ENCODE measurements at regions not wholly inside any gene's neighbourhood (a gene's known extent, or its start where the extent isn't known, plus 50 kb on each side); places are given as distances from the start of the nearest gene placed in this dataset.

- TF ChIP-seq, protein P1, sequence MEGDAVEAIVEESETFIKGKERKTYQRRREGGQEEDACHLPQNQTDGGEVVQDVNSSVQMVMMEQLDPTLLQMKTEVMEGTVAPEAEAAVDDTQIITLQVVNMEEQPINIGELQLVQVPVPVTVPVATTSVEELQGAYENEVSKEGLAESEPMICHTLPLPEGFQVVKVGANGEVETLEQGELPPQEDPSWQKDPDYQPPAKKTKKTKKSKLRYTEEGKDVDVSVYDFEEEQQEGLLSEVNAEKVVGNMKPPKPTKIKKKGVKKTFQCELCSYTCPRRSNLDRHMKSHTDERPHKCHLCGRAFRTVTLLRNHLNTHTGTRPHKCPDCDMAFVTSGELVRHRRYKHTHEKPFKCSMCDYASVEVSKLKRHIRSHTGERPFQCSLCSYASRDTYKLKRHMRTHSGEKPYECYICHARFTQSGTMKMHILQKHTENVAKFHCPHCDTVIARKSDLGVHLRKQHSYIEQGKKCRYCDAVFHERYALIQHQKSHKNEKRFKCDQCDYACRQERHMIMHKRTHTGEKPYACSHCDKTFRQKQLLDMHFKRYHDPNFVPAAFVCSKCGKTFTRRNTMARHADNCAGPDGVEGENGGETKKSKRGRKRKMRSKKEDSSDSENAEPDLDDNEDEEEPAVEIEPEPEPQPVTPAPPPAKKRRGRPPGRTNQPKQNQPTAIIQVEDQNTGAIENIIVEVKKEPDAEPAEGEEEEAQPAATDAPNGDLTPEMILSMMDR (IDR thresholded peaks at IDR 0.05) = no peak
- no peak for TF ChIP-seq POLR2A (IDR thresholded peaks at IDR 0.05)
These were observed 490.6 kb downstream of the IRS1 start for GRCh38 chr2:226308986-226309385.
